ENCODE measurements at regions not wholly inside any gene's neighbourhood (a gene's known extent, or its start where the extent isn't known, plus 50 kb on each side); places are given as distances from the start of the nearest gene placed in this dataset.

GRCh38 chr2:237264480-237265219 is 149.3 kb downstream of the COL6A3 start:
- DNase-seq (ENCODE audit: low read depth), result peak; percentile 75
- Histone ChIP-seq H3K36me3 (ENCODE audit: control insufficient read depth, insufficient read depth, low read length) (no peaks in the 10 kb centered on the region), H3K27me3 (ENCODE audit: control insufficient read depth, insufficient read depth, low read length) (no peaks in the 10 kb centered on the region), H3K4me3 (ENCODE audit: low read depth, low read length) (no peak overlapping the region)
- FAIRE-seq, result no peak
- TF ChIP-seq CTCF (IDR thresholded peaks at IDR 0.05; ENCODE audit: insufficient read depth, low read length, severe bottlenecking), result no peak

GRCh38 chr2:237268004-237268708 is 145.8 kb downstream of the COL6A3 start:
- no peak for TF ChIP-seq CTCF (IDR thresholded peaks at IDR 0.05; ENCODE audit: insufficient read depth, low read length, severe bottlenecking)
- no peaks in the 10 kb centered on the region for H3K36me3 ChIP-seq (ENCODE audit: control insufficient read depth, insufficient read depth, low read length)
- no peak for FAIRE-seq
- no peak overlapping the region for H3K4me3 ChIP-seq (ENCODE audit: low read depth, low read length)
- DNase-seq (ENCODE audit: low read depth), result no peak
- H3K27me3 ChIP-seq (ENCODE audit: control insufficient read depth, insufficient read depth, low read length), result peaks cover 1% of the 10 kb centered on the region

GRCh38 chr2:237269138-237269875 is 144.7 kb downstream of the COL6A3 start:
- H3K4me3 ChIP-seq (ENCODE audit: low read depth, low read length), result no peak overlapping the region
- DNase-seq (ENCODE audit: low read depth) (no peak), FAIRE-seq (no peak)
- peaks cover 1% of the 10 kb centered on the region for H3K27me3 ChIP-seq (ENCODE audit: control insufficient read depth, insufficient read depth, low read length)
- TF ChIP-seq CTCF (IDR thresholded peaks at IDR 0.05; ENCODE audit: insufficient read depth, low read length, severe bottlenecking), result no peak
- no peaks in the 10 kb centered on the region for H3K36me3 ChIP-seq (ENCODE audit: control insufficient read depth, insufficient read depth, low read length)

- Histone ChIP-seq H3K36me3 (ENCODE audit: control insufficient read depth, insufficient read depth, low read length) (no peaks in the 10 kb centered on the region), H3K4me3 (ENCODE audit: low read depth, low read length) (no peak overlapping the region), H3K27me3 (ENCODE audit: control insufficient read depth, insufficient read depth, low read length) (peaks cover 1% of the 10 kb centered on the region)
- TF ChIP-seq CTCF (IDR thresholded peaks at IDR 0.05; ENCODE audit: insufficient read depth, low read length, severe bottlenecking), result no peak
- DNase-seq (ENCODE audit: low read depth) (no peak), FAIRE-seq (no peak)
Measured at GRCh38 chr2:237270520-237270919, 143.4 kb downstream of the COL6A3 start.

- Histone ChIP-seq H3K4me3 (ENCODE audit: low read depth, low read length) (no peak overlapping the region), H3K36me3 (ENCODE audit: control insufficient read depth, insufficient read depth, low read length) (no peaks in the 10 kb centered on the region), H3K27me3 (ENCODE audit: control insufficient read depth, insufficient read depth, low read length) (peaks cover 1% of the 10 kb centered on the region)
- no peak for DNase-seq (ENCODE audit: low read depth)
- no peak for TF ChIP-seq CTCF (IDR thresholded peaks at IDR 0.05; ENCODE audit: insufficient read depth, low read length, severe bottlenecking)
- FAIRE-seq, result no peak
Measured at GRCh38 chr2:237271698-237272652, 142.0 kb downstream of the COL6A3 start.
